Kidney (tissue), 10 donors: ENCODE measurements at regions not wholly inside any gene's neighbourhood (a gene's known extent, or its start where the extent isn't known, plus 50 kb on each side); places are given as distances from the start of the nearest gene placed in this dataset.
"Not testable (repeated sequence)": the region's sequence is repeated elsewhere in the genome, so short reads cannot be mapped to it uniquely, and the experiment has no call there.

Experiments used
- DNase-seq, 5 donors: peaks; one replicate each; pipeline ENCODE4 v3.0.0-alpha.2; 2013 to 2020
- FAIRE-seq: peaks from 2 replicates; lab custom pipeline; 2012; peaks lifted over from hg19 to GRCh38; lab: Jason Lieb, UNC
- H3K27ac ChIP-seq, 2 donors: one replicate each; pipeline ENCODE4 v1.7.0; 2013; ENCODE audit warnings: low read depth in 2 of 2, low read length in 2 of 2, inconsistent platforms in 1 of 2
- H3K27me3 ChIP-seq: one replicate; pipeline ENCODE4 v1.7.1; 2013; ENCODE audit warnings: low read length, inconsistent platforms; ENCODE audit not compliant: control insufficient read depth, insufficient read depth
- H3K36me3 ChIP-seq, 3 donors: one replicate each; pipeline versions ENCODE4 v1.7.0 to v1.7.1; 2013; ENCODE audit warnings: low read length in 3 of 3, control low read depth in 1 of 3, inconsistent platforms in 1 of 3; ENCODE audit not compliant: insufficient read depth in 3 of 3, control insufficient read depth in 2 of 3
- H3K4me1 ChIP-seq, 3 donors: one replicate each; pipeline versions ENCODE4 v1.7.0 to v1.7.1; 2013; ENCODE audit warnings: low read length in 3 of 3, inconsistent platforms in 1 of 3, low read depth in 1 of 3; ENCODE audit not compliant: control insufficient read depth in 2 of 3, insufficient read depth in 2 of 3
- H3K4me3 ChIP-seq, 3 donors: one replicate each; pipeline versions ENCODE4 v1.7.0 to v1.8.1; 2013; ENCODE audit warnings: low read length in 3 of 3, control low read depth in 1 of 3, inconsistent platforms in 1 of 3
- H3K9ac ChIP-seq, 3 donors: one replicate each; pipeline versions ENCODE4 v1.7.0 to v1.7.1; 2013; ENCODE audit warnings: low read length in 3 of 3, control low read depth in 1 of 3, inconsistent platforms in 1 of 3
- H3K9me3 ChIP-seq, 3 donors: one replicate each; pipeline versions ENCODE4 v1.7.0 to v1.7.1; 2013; ENCODE audit warnings: low read length in 3 of 3, control low read depth in 1 of 3, inconsistent platforms in 1 of 3; ENCODE audit not compliant: control insufficient read depth in 2 of 3, insufficient read depth in 1 of 3
- intact Hi-C: fragments of 100-400 bp; cut with DNase I; formaldehyde crosslinking; loops from one replicate; pipeline ENCODE4 v1.11.1; 2022
- donor health status: control.
- donor health status: control.
- donor health status: DM: yes; HTN: yes; CAD: no.
- donor health status: Normal renal cell carcinoma (clear cell type).

- DNase-seq, H3K27ac ChIP-seq, H3K9me3 ChIP-seq, H3K9ac ChIP-seq, H3K27me3 ChIP-seq, intact Hi-C loops, H3K4me1 ChIP-seq, FAIRE-seq, H3K36me3 ChIP-seq, H3K4me3 ChIP-seq: not testable (repeated sequence)
These were observed 524.2 kb downstream of the CWH43 start for GRCh38 chr4:49510238-49510637.

- H3K4me3 ChIP-seq, H3K9me3 ChIP-seq, H3K36me3 ChIP-seq, H3K27ac ChIP-seq, H3K9ac ChIP-seq, H3K4me1 ChIP-seq, H3K27me3 ChIP-seq, intact Hi-C loops, FAIRE-seq: not testable (repeated sequence)
- DNase-seq = peak in 1 of 5 donors; percentile 31
These were observed 525.3 kb downstream of the CWH43 start for GRCh38 chr4:49511353-49511752.

- H3K4me1 ChIP-seq, intact Hi-C loops, H3K27me3 ChIP-seq, FAIRE-seq, H3K9me3 ChIP-seq, H3K4me3 ChIP-seq, H3K27ac ChIP-seq, H3K9ac ChIP-seq, H3K36me3 ChIP-seq: not testable (repeated sequence)
- peak in 1 of 5 donors; percentile 59 for DNase-seq
These were observed 525.9 kb downstream of the CWH43 start for GRCh38 chr4:49511881-49512491.

GRCh38 chr4:49512641-49513545 is 526.8 kb downstream of the CWH43 start:
- H3K4me3 ChIP-seq, H3K36me3 ChIP-seq, H3K4me1 ChIP-seq, H3K9ac ChIP-seq, intact Hi-C loops, H3K27me3 ChIP-seq, FAIRE-seq, H3K9me3 ChIP-seq, H3K27ac ChIP-seq: not testable (repeated sequence)
- DNase-seq = peak in 2 of 5 donors; percentile 19 to 84

- DNase-seq = peak in 1 of 5 donors; percentile 65
- H3K9me3 ChIP-seq, FAIRE-seq, H3K4me3 ChIP-seq, H3K27me3 ChIP-seq, H3K27ac ChIP-seq, H3K4me1 ChIP-seq, H3K9ac ChIP-seq, H3K36me3 ChIP-seq, intact Hi-C loops: not testable (repeated sequence)
These were observed 527.6 kb downstream of the CWH43 start for GRCh38 chr4:49513546-49514115.

- H3K9me3 ChIP-seq, intact Hi-C loops, FAIRE-seq, H3K27ac ChIP-seq, H3K9ac ChIP-seq, H3K27me3 ChIP-seq, H3K36me3 ChIP-seq, H3K4me1 ChIP-seq, H3K4me3 ChIP-seq: not testable (repeated sequence)
- DNase-seq = peak in 2 of 5 donors; percentile 24 to 82
These were observed 528.2 kb downstream of the CWH43 start for GRCh38 chr4:49514171-49514699.

- H3K9ac ChIP-seq, H3K4me1 ChIP-seq, H3K27ac ChIP-seq, intact Hi-C loops, H3K36me3 ChIP-seq, H3K9me3 ChIP-seq, FAIRE-seq, H3K4me3 ChIP-seq, H3K27me3 ChIP-seq: not testable (repeated sequence)
- peak in 1 of 5 donors; percentile 71 for DNase-seq
These were observed 528.8 kb downstream of the CWH43 start for GRCh38 chr4:49514841-49515240.

GRCh38 chr4:49515241-49515640 is 529.2 kb downstream of the CWH43 start:
- H3K4me1 ChIP-seq, H3K9ac ChIP-seq, H3K36me3 ChIP-seq, DNase-seq, H3K9me3 ChIP-seq, intact Hi-C loops, H3K27me3 ChIP-seq, H3K4me3 ChIP-seq, FAIRE-seq, H3K27ac ChIP-seq: not testable (repeated sequence)
